SU-DHL-6 (cell line): ENCODE measurements at regions not wholly inside any gene's neighbourhood (a gene's known extent, or its start where the extent isn't known, plus 50 kb on each side); places are given as distances from the start of the nearest gene placed in this dataset.

Experiments
- H2AFZ ChIP-seq: fragments of 200-600 bp; sonication (generic); 2 replicates; pipeline ENCODE4 v1.6.1; 2014; ENCODE audit warnings: low read depth, mild to moderate bottlenecking, moderate library complexity, mixed read lengths, antibody characterized with exemption, low read length; ENCODE audit not compliant: severe bottlenecking
- H3F3A ChIP-seq: fragments of 200-600 bp; shearing (Covaris generic); 2 replicates; pipeline ENCODE4 v1.6.0; 2016; ENCODE audit warnings: antibody characterized with exemption, mild to moderate bottlenecking; ENCODE audit not compliant: insufficient read depth
- H3K27ac ChIP-seq: fragments of 200-600 bp; sonication (generic); 2 replicates; pipeline ENCODE4 v1.5.1; 2016; ENCODE audit warnings: low read depth, mild to moderate bottlenecking, low read length, moderate library complexity, mixed read lengths
- H3K27me3 ChIP-seq: fragments of 200-600 bp; sonication (generic), shearing (Covaris generic); 2 replicates; pipeline ENCODE4 v1.6.0; 2014; ENCODE audit warnings: mild to moderate bottlenecking, low read length
- H3K36me3 ChIP-seq: fragments of 200-600 bp; sonication (generic); 2 replicates; pipeline ENCODE4 v1.6.1; 2014; ENCODE audit warnings: mild to moderate bottlenecking, low read length, mixed read lengths
- H3K4me2 ChIP-seq: fragments of 300-600, 200-600 bp; shearing (Covaris generic), sonication (generic); 2 replicates; pipeline ENCODE4 v1.6.0; 2014; ENCODE audit warnings: low read length, low read depth, mild to moderate bottlenecking; ENCODE audit not compliant: poor library complexity, severe bottlenecking
- H3K4me3 ChIP-seq: fragments of 200-600 bp; sonication (generic); 2 replicates; pipeline ENCODE4 v1.5.1; 2014; ENCODE audit warnings: antibody characterized with exemption, low read length, mild to moderate bottlenecking, mixed read lengths; ENCODE audit not compliant: insufficient read depth, poor library complexity, severe bottlenecking
- H3K79me2 ChIP-seq: fragments of 200-600 bp; sonication (generic); 2 replicates; pipeline ENCODE4 v1.6.1; 2014; ENCODE audit warnings: mild to moderate bottlenecking, low read length, moderate library complexity; ENCODE audit not compliant: insufficient read depth
- H3K9ac ChIP-seq: fragments of 200-600 bp; sonication (generic); 2 replicates; pipeline ENCODE4 v1.7.0; 2014; ENCODE audit warnings: mild to moderate bottlenecking, low read length
- H3K9me2 ChIP-seq: fragments of 200-600 bp; sonication (generic); replicated peaks from 2 replicates; pipeline ENCODE4 v1.6.1; 2014; ENCODE audit warnings: low read length; ENCODE audit not compliant: insufficient read depth
- H3K9me3 ChIP-seq: fragments of 200-600 bp; sonication (generic); 2 replicates; pipeline ENCODE4 v1.6.1; 2014; ENCODE audit warnings: low read length, mixed read lengths; ENCODE audit not compliant: insufficient read depth
- H4K20me1 ChIP-seq: fragments of 200-600 bp; sonication (generic); 2 replicates; pipeline ENCODE4 v1.6.1; 2014; ENCODE audit warnings: low read depth, mild to moderate bottlenecking, antibody characterized with exemption, low read length, moderate library complexity, mixed read lengths
- EZH2phosphoT487 ChIP-seq: fragments of 200-600 bp; sonication (generic), shearing (Covaris generic); conservative IDR thresholded peaks from 2 replicates; pipeline ENCODE4 v1.6.1; 2018; ENCODE audit warnings: mild to moderate bottlenecking, antibody characterized with exemption, low read length, moderate library complexity, mixed read lengths
- TF ChIP-seq, protein P1 (sequence below): fragments of 200-600 bp; sonication (generic); IDR thresholded peaks from one replicate; pipeline ENCODE4 v1.5.1; 2017; ENCODE audit warnings: antibody characterized with exemption, mild to moderate bottlenecking, low read length, moderate library complexity; ENCODE audit not compliant: insufficient read depth, poor library complexity, severe bottlenecking

DNA sequence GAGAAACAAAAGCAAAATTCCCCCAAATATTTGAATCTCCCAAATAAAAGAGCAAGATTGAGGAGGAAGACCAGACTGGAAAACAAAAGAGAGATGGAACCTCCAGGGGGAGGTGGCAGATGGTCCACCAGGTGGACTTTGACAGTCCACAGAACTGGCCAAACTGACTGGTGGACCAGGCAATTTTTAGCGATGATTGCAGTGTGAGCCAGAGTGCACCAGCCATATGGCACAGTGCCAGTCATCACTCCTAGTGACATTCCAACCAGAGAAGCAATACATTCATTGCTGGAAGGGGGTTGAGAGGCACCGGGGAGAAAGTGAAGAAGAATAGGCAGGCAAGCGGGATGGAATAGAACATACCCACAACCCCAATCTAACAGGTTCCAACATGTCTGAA lies 182.9 kb downstream of the EXOC5 start:
- TF ChIP-seq, protein P1, sequence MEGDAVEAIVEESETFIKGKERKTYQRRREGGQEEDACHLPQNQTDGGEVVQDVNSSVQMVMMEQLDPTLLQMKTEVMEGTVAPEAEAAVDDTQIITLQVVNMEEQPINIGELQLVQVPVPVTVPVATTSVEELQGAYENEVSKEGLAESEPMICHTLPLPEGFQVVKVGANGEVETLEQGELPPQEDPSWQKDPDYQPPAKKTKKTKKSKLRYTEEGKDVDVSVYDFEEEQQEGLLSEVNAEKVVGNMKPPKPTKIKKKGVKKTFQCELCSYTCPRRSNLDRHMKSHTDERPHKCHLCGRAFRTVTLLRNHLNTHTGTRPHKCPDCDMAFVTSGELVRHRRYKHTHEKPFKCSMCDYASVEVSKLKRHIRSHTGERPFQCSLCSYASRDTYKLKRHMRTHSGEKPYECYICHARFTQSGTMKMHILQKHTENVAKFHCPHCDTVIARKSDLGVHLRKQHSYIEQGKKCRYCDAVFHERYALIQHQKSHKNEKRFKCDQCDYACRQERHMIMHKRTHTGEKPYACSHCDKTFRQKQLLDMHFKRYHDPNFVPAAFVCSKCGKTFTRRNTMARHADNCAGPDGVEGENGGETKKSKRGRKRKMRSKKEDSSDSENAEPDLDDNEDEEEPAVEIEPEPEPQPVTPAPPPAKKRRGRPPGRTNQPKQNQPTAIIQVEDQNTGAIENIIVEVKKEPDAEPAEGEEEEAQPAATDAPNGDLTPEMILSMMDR = no peak
- no peak for TF ChIP-seq EZH2phosphoT487
- Histone ChIP-seq H3K9me3 (no peaks in the 10 kb centered on the region), H4K20me1 (no peaks in the 10 kb centered on the region), H3F3A (no peaks in the 10 kb centered on the region), H3K79me2 (no peaks in the 10 kb centered on the region), H3K27me3 (peaks cover 2% of the 10 kb centered on the region; the same call in 1 of the 2 replicates), H3K4me3 (no peak overlapping the region), H3K9me2 (no peaks in the 10 kb centered on the region), H3K27ac (no peak overlapping the region), H3K36me3 (no peaks in the 10 kb centered on the region), H3K9ac (no peak overlapping the region), H2AFZ (no peak overlapping the region), H3K4me2 (no peak overlapping the region)

- H3K9me3 ChIP-seq = no peaks in the 10 kb centered on the region
- H2AFZ ChIP-seq = no peak overlapping the region
- H3K79me2 ChIP-seq = no peaks in the 10 kb centered on the region
- no peaks in the 10 kb centered on the region for H3K9me2 ChIP-seq
- no peak overlapping the region for H3K4me3 ChIP-seq
- no peak overlapping the region for H3K27ac ChIP-seq
- no peaks in the 10 kb centered on the region for H4K20me1 ChIP-seq
- TF ChIP-seq, protein P1 = no peak
- TF ChIP-seq EZH2phosphoT487 = no peak
- H3K27me3 ChIP-seq = peaks cover under 1% of the 10 kb centered on the region; the same call in 1 of the 2 replicates
- H3K36me3 ChIP-seq = no peaks in the 10 kb centered on the region
- no peak overlapping the region for H3K4me2 ChIP-seq
- no peak overlapping the region for H3K9ac ChIP-seq
- no peaks in the 10 kb centered on the region for H3F3A ChIP-seq
Measured at GRCh38 chr14:57085043-57085442, 183.7 kb downstream of the EXOC5 start.

DNA sequence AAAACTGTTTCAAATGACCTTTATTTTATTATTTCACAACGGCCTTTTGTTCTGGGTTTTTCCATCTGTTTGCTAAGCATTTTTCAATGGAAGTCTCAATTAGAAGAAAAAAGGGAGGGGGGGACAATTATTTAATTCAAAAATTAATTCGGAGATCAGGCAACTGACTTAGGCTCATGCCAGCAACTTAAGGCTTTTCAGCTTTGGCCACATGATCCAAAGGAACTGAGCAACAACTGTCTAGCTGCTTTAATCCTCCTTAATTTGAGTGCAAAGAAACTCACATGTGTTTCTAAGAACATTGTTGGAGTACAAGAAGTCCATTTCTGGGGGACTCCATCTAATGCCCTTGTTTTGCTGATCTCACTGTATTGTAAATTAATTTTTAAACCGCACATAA lies 188.0 kb downstream of the EXOC5 start:
- H3K9me2 ChIP-seq = no peaks in the 10 kb centered on the region
- no peaks in the 10 kb centered on the region for H3K79me2 ChIP-seq
- no peak overlapping the region for H3K4me3 ChIP-seq
- no peaks in the 10 kb centered on the region for H4K20me1 ChIP-seq
- no peak for TF ChIP-seq EZH2phosphoT487
- TF ChIP-seq, protein P1 = no peak
- H3K36me3 ChIP-seq = no peaks in the 10 kb centered on the region
- no peak overlapping the region for H2AFZ ChIP-seq
- H3F3A ChIP-seq = no peaks in the 10 kb centered on the region
- H3K27ac ChIP-seq = no peak overlapping the region
- H3K9ac ChIP-seq = no peak overlapping the region
- H3K4me2 ChIP-seq = no peak overlapping the region
- H3K9me3 ChIP-seq = no peaks in the 10 kb centered on the region
- H3K27me3 ChIP-seq = no peaks in the 10 kb centered on the region
